SK-N-SH (cell line): ENCODE measurements at regions not wholly inside any gene's neighbourhood (a gene's known extent, or its start where the extent isn't known, plus 50 kb on each side); places are given as distances from the start of the nearest gene placed in this dataset.

Experiments
- CTCF ChIA-PET: fragments of 300-600, 350-600 bp; formaldehyde crosslinking; extraction: SDS; loops from one replicate; lab custom pipeline; 2021; lab: Yijun Ruan, JAX
- POLR2A ChIA-PET: fragments of 350-600 bp; sonication (Branson Sonifier 250); formaldehyde crosslinking; extraction: SDS; loops from one replicate; lab custom pipeline; 2020; ENCODE audit warnings: antibody characterized with exemption, inconsistent platforms; lab: Yijun Ruan, JAX
- DNase-seq: peaks from one replicate; pipeline ENCODE4 v3.0.0; 2012
- H2AFZ ChIP-seq: fragments of 200-600 bp; sonication (generic); 2 replicates; pipeline ENCODE4 v1.8.1; 2016; ENCODE audit warnings: antibody characterized with exemption, mild to moderate bottlenecking, low read depth
- H3F3A ChIP-seq: fragments of 200-600 bp; sonication (generic); replicated peaks from 2 replicates; pipeline ENCODE3; 2016; ENCODE audit warnings: antibody characterized with exemption, mild to moderate bottlenecking; ENCODE audit not compliant: insufficient read depth
- H3K27ac ChIP-seq, 2 experiments: fragments of 200-500 bp in 1 of 2; fragments of 200-600 bp in 1 of 2; sonication (Bioruptor generic) in 1 of 2; sonication (generic), shearing (Covaris generic) in 1 of 2; 2 replicates each; pipeline versions ENCODE4 v1.5.1 to v1.6.1; 2014 to 2016; ENCODE audit warnings: low read depth in 2 of 2, inconsistent platforms in 1 of 2, low read length in 1 of 2, mild to moderate bottlenecking in 1 of 2, mixed read lengths in 1 of 2
- H3K27me3 ChIP-seq: fragments of 200-600 bp; sonication (generic), shearing (Covaris generic); 2 replicates; pipeline ENCODE4 v1.6.1; 2016; ENCODE audit warnings: mixed run types; ENCODE audit not compliant: insufficient read depth
- H3K36me3 ChIP-seq, 2 experiments: fragments of 200-500 bp in 1 of 2; fragments of 200-600 bp in 1 of 2; sonication (Bioruptor generic) in 1 of 2; sonication (generic) in 1 of 2; replicated peaks in 1 of 2; 2 replicates each; pipeline versions ENCODE3 to v1.5.1; 2014 to 2016; ENCODE audit warnings: low read length in 1 of 2, mild to moderate bottlenecking in 1 of 2; ENCODE audit not compliant: insufficient read depth in 2 of 2, control insufficient read depth in 1 of 2
- H3K4me1 ChIP-seq, 2 experiments: fragments of 200-500 bp in 1 of 2; fragments of 200-600 bp in 1 of 2; sonication (Bioruptor generic) in 1 of 2; sonication (generic), shearing (Covaris generic) in 1 of 2; 2 replicates each; pipeline versions ENCODE4 v1.5.1 to v1.6.1; 2014 to 2016; ENCODE audit warnings: low read depth in 1 of 2, low read length in 1 of 2, mixed run types in 1 of 2; ENCODE audit not compliant: insufficient read depth in 2 of 2, control insufficient read depth in 1 of 2
- H3K4me2 ChIP-seq: fragments of 200-600 bp; sonication (generic), shearing (Covaris generic); 2 replicates; pipeline ENCODE4 v1.6.1; 2017; ENCODE audit warnings: mixed run types
- H3K4me3 ChIP-seq, 2 experiments: fragments of 200-500 bp in 1 of 2; fragments of 200-600 bp in 1 of 2; sonication (Bioruptor generic) in 1 of 2; sonication (generic), shearing (Covaris generic) in 1 of 2; 2 replicates each; pipeline versions ENCODE4 v1.5.1 to v1.8.1; 2014 to 2016; ENCODE audit warnings: low read depth in 2 of 2, inconsistent platforms in 1 of 2, low read length in 1 of 2, mild to moderate bottlenecking in 1 of 2, mixed read lengths in 1 of 2, moderate library complexity in 1 of 2
- H3K79me2 ChIP-seq: fragments of 200-600 bp; sonication (generic); 2 replicates; pipeline ENCODE4 v1.8.1; 2017; ENCODE audit warnings: mild to moderate bottlenecking; ENCODE audit not compliant: insufficient read depth
- H3K9ac ChIP-seq: fragments of 200-600 bp; sonication (generic); 2 replicates; pipeline ENCODE4 v1.6.1; 2017; ENCODE audit warnings: mixed run types
- H3K9me2 ChIP-seq: fragments of 200-600 bp; sonication (generic); 2 replicates; pipeline ENCODE4 v1.6.1; 2017; ENCODE audit warnings: mixed run types
- H3K9me3 ChIP-seq: fragments of 200-600 bp; sonication (generic); 2 replicates; pipeline ENCODE4 v1.6.1; 2017; ENCODE audit warnings: mixed run types, mild to moderate bottlenecking, moderate library complexity
- H4K20me1 ChIP-seq: fragments of 200-600 bp; sonication (generic); 2 replicates; pipeline ENCODE4 v1.6.1; 2017; ENCODE audit warnings: mild to moderate bottlenecking, mixed run types; ENCODE audit not compliant: insufficient read depth
- CHD2 ChIP-seq: fragments of 150-350 bp; IDR thresholded peaks from 2 replicates; pipeline ENCODE4 v1.6.1; 2018; ENCODE audit warnings: low read length; ENCODE audit not compliant: partially characterized antibody
- ELF1 ChIP-seq: IDR thresholded peaks from 2 replicates; pipeline ENCODE4 v1.4.0; 2012
- FOSL2 ChIP-seq: IDR thresholded peaks from 2 replicates; pipeline ENCODE4 v1.4.0; 2012; ENCODE audit warnings: low read depth, mild to moderate bottlenecking, moderate library complexity, borderline replicate concordance
- FOXJ3 ChIP-seq: sonication (generic); formaldehyde crosslinking; IDR thresholded peaks from 2 replicates; pipeline ENCODE4 v1.5.1; 2020; ENCODE audit warnings: mild to moderate bottlenecking, missing genetic modification reagents
- GABPA ChIP-seq: IDR thresholded peaks from 2 replicates; pipeline ENCODE4 v1.4.0; 2012; ENCODE audit warnings: low read depth, mild to moderate bottlenecking
- GATA2 ChIP-seq: sonication (generic); formaldehyde crosslinking; IDR thresholded peaks from 2 replicates; pipeline ENCODE4 v1.5.0; 2020; ENCODE audit warnings: mild to moderate bottlenecking, missing genetic modification reagents
- NFIC ChIP-seq: IDR thresholded peaks from 2 replicates; pipeline ENCODE4 v1.4.0; 2012; ENCODE audit warnings: borderline replicate concordance
- RAD21 ChIP-seq: IDR thresholded peaks from 2 replicates; pipeline ENCODE4 v1.6.1; 2012; ENCODE audit warnings: mild to moderate bottlenecking, low read length
- RXRA ChIP-seq: IDR thresholded peaks from 2 replicates; pipeline ENCODE4 v1.4.0; 2012; ENCODE audit warnings: low read depth, mild to moderate bottlenecking, borderline replicate concordance
- SIN3A ChIP-seq: IDR thresholded peaks from 2 replicates; pipeline ENCODE4 v1.6.1; 2012; ENCODE audit warnings: low read depth, mild to moderate bottlenecking, low read length, moderate library complexity, borderline replicate concordance
- TAF1 ChIP-seq: IDR thresholded peaks from 2 replicates; pipeline ENCODE4 v1.6.1; 2012; ENCODE audit warnings: low read depth, mild to moderate bottlenecking, low read length, moderate library complexity, borderline replicate concordance
- TCF12 ChIP-seq: IDR thresholded peaks from 2 replicates; pipeline ENCODE4 v1.4.0; 2012
- TEAD4 ChIP-seq: IDR thresholded peaks from 2 replicates; pipeline ENCODE4 v1.4.0; 2012; ENCODE audit warnings: mild to moderate bottlenecking, borderline replicate concordance; ENCODE audit not compliant: insufficient read depth
- WGBS: methylation state at CpG from one replicate; pipeline ENCODE4 v1.1.6; 2017; ENCODE audit warnings: low lambda C conversion rate; 5-methylcytosine and 5-hydroxymethylcytosine counted together
- TF ChIP-seq, protein P1 (sequence below): fragments of 200-600 bp; sonication (generic); IDR thresholded peaks from 2 replicates; pipeline ENCODE4 v1.6.1; 2017; ENCODE audit warnings: antibody characterized with exemption, mild to moderate bottlenecking, moderate library complexity
- TF ChIP-seq, protein P2 (sequence below): IDR thresholded peaks from 2 replicates; pipeline ENCODE4; 2012
- TF ChIP-seq, protein P3 (sequence below): IDR thresholded peaks from 2 replicates; pipeline ENCODE4 v1.4.0; 2012; ENCODE audit warnings: low read depth, borderline replicate concordance
- TF ChIP-seq, protein P4 (sequence below): fragments of 150-350 bp; IDR thresholded peaks from 2 replicates; pipeline ENCODE4 v1.6.1; 2017; ENCODE audit warnings: antibody characterized with exemption, low read length, low read depth, borderline replicate concordance
- TF ChIP-seq, protein P5 (sequence below): IDR thresholded peaks from 2 replicates; pipeline ENCODE4 v1.4.0; 2012; ENCODE audit warnings: low read depth
- TF ChIP-seq, protein P6 (sequence below): fragments of 150-350 bp; IDR thresholded peaks from 2 replicates; pipeline ENCODE4 v1.6.1; 2016; ENCODE audit warnings: mild to moderate bottlenecking, low read depth, low read length

DNA sequence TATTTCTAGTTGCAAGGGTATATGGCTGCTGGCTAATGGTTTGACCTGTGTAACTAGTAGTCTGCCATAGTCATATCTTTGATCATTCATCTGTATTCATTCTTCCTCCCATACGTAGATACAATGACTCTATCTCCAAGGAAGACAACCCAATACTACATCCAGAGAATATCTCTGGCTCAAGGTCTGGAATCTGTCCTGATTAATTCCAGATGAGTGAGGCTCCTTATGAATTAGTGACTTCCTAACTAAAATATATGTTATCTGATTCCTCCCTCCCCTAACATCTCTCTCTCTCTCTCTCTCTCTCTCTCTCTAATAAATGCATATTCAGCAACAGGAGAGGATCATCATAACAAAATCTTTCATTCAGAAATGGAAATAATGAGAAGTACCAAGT lies 641.5 kb downstream of the FAT4 start:
- H3K27me3 ChIP-seq: no peaks in the 10 kb centered on the region
- peaks cover 0 to 6% of the 10 kb centered on the region in 2 experiments; a peak in 1 of 4 replicates for H3K4me1 ChIP-seq
- no peaks in the 10 kb centered on the region for H3K9me2 ChIP-seq
- 0 out of 2 replicates have a peak, but pooled peaks have one; percentile 9 for TF ChIP-seq TEAD4
- TF ChIP-seq ELF1: no peak
- TF ChIP-seq TCF12: peak; percentile 74
- TF ChIP-seq NFIC: peak; percentile 11; the same call in 1 of the 2 replicates
- TF ChIP-seq, protein P1, sequence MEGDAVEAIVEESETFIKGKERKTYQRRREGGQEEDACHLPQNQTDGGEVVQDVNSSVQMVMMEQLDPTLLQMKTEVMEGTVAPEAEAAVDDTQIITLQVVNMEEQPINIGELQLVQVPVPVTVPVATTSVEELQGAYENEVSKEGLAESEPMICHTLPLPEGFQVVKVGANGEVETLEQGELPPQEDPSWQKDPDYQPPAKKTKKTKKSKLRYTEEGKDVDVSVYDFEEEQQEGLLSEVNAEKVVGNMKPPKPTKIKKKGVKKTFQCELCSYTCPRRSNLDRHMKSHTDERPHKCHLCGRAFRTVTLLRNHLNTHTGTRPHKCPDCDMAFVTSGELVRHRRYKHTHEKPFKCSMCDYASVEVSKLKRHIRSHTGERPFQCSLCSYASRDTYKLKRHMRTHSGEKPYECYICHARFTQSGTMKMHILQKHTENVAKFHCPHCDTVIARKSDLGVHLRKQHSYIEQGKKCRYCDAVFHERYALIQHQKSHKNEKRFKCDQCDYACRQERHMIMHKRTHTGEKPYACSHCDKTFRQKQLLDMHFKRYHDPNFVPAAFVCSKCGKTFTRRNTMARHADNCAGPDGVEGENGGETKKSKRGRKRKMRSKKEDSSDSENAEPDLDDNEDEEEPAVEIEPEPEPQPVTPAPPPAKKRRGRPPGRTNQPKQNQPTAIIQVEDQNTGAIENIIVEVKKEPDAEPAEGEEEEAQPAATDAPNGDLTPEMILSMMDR: no peak
- TF ChIP-seq, protein P2, sequence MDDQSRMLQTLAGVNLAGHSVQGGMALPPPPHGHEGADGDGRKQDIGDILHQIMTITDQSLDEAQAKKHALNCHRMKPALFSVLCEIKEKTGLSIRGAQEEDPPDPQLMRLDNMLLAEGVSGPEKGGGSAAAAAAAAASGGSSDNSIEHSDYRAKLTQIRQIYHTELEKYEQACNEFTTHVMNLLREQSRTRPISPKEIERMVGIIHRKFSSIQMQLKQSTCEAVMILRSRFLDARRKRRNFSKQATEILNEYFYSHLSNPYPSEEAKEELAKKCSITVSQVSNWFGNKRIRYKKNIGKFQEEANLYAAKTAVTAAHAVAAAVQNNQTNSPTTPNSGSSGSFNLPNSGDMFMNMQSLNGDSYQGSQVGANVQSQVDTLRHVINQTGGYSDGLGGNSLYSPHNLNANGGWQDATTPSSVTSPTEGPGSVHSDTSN: peak; percentile 38
- TF ChIP-seq, protein P3, sequence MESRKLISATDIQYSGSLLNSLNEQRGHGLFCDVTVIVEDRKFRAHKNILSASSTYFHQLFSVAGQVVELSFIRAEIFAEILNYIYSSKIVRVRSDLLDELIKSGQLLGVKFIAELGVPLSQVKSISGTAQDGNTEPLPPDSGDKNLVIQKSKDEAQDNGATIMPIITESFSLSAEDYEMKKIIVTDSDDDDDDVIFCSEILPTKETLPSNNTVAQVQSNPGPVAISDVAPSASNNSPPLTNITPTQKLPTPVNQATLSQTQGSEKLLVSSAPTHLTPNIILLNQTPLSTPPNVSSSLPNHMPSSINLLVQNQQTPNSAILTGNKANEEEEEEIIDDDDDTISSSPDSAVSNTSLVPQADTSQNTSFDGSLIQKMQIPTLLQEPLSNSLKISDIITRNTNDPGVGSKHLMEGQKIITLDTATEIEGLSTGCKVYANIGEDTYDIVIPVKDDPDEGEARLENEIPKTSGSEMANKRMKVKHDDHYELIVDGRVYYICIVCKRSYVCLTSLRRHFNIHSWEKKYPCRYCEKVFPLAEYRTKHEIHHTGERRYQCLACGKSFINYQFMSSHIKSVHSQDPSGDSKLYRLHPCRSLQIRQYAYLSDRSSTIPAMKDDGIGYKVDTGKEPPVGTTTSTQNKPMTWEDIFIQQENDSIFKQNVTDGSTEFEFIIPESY: no peak
- no peaks in the 10 kb centered on the region for H3K79me2 ChIP-seq
- 37% methylated on average over 1 of the region's 1 CpG for WGBS
- no peaks in the 10 kb centered on the region for H4K20me1 ChIP-seq
- H3K4me3 ChIP-seq: no peak overlapping the region
- no peaks in the 10 kb centered on the region for H3K36me3 ChIP-seq
- ChIA-PET POLR2A (no interaction called here), CTCF (interaction anchor here (1.0 kb wide), 1 partner anchor 15 kb away, joined by 3 read pairs; no protein-coding TSS in a partner anchor)
- no peak overlapping the region; a peak in 1 of 4 replicates for H3K27ac ChIP-seq
- H3K9ac ChIP-seq: no peak overlapping the region
- H3F3A ChIP-seq: no peaks in the 10 kb centered on the region
- H3K4me2 ChIP-seq: no peak overlapping the region
- no peaks in the 10 kb centered on the region for H3K9me3 ChIP-seq
- no peak for DNase-seq
- no peak overlapping the region for H2AFZ ChIP-seq

DNA sequence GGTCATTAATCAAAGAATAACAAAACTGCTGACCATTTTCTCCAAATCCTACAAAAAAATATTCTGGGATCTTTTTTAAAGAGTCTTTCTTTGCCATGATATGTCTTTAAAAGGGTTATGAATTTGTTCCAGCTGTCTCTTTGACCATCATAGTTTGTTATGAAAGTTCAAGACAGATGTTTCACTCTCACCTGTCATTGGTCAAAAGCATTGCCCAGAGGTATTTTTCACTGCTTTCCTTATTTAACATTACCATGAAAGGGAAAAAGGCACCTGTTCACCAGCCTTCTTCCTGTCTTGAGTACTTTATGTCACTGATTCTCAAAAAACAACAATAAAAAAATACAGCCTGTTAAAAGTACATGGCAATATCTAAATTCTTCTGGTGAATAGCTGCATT lies 643.8 kb downstream of the FAT4 start:
- Histone ChIP-seq H3K9ac (no peak overlapping the region), H3K4me1 (peaks cover 0 to 6% of the 10 kb centered on the region in 2 experiments; a peak in 1 of 4 replicates), H3K27me3 (no peaks in the 10 kb centered on the region), H4K20me1 (no peaks in the 10 kb centered on the region), H3F3A (no peaks in the 10 kb centered on the region), H3K36me3 (no peaks in the 10 kb centered on the region), H3K27ac (peak overlapping the region in 1 of 2 experiments; percentile 11; a peak in 1 of 4 replicates), H3K4me2 (no peak overlapping the region), H2AFZ (no peak overlapping the region), H3K9me2 (no peaks in the 10 kb centered on the region), H3K4me3 (no peak overlapping the region), H3K79me2 (no peaks in the 10 kb centered on the region), H3K9me3 (no peaks in the 10 kb centered on the region)
- ChIA-PET POLR2A (no interaction called here), CTCF (no interaction called here)
- no peak for DNase-seq
- TF ChIP-seq, protein P4, sequence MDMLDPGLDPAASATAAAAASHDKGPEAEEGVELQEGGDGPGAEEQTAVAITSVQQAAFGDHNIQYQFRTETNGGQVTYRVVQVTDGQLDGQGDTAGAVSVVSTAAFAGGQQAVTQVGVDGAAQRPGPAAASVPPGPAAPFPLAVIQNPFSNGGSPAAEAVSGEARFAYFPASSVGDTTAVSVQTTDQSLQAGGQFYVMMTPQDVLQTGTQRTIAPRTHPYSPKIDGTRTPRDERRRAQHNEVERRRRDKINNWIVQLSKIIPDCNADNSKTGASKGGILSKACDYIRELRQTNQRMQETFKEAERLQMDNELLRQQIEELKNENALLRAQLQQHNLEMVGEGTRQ: no peak
- TF ChIP-seq GABPA (no peak), ELF1 (no peak), TAF1 (no peak), GATA2 (no peak), SIN3A (no peak), RAD21 (no peak), RXRA (no peak), FOSL2 (no peak), FOXJ3 (CRISPR knock-in tag) (no peak), CHD2 (no peak)
- TF ChIP-seq, protein P5, sequence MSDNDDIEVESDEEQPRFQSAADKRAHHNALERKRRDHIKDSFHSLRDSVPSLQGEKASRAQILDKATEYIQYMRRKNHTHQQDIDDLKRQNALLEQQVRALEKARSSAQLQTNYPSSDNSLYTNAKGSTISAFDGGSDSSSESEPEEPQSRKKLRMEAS: no peak
- TF ChIP-seq, protein P3: no peak
- TF ChIP-seq, protein P6, sequence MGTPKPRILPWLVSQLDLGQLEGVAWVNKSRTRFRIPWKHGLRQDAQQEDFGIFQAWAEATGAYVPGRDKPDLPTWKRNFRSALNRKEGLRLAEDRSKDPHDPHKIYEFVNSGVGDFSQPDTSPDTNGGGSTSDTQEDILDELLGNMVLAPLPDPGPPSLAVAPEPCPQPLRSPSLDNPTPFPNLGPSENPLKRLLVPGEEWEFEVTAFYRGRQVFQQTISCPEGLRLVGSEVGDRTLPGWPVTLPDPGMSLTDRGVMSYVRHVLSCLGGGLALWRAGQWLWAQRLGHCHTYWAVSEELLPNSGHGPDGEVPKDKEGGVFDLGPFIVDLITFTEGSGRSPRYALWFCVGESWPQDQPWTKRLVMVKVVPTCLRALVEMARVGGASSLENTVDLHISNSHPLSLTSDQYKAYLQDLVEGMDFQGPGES: no peak
